ENCODE measurements at regions not wholly inside any gene's neighbourhood (a gene's known extent, or its start where the extent isn't known, plus 50 kb on each side); places are given as distances from the start of the nearest gene placed in this dataset.

- Mint-ChIP-seq H3K4me1 (peaks cover 36 to 39% of the 10 kb centered on the region in 2 experiments), H3K27ac (no peak overlapping the region), H3K9me3 (no peaks in the 10 kb centered on the region; a peak in 2 of 5 replicates), H3K27me3 (ENCODE audit: low read depth) (no peaks in the 10 kb centered on the region), H3K4me3 (no peak overlapping the region), H3K36me3 (ENCODE audit: insufficient read depth in 1 of 3, low read depth in 3 of 3) (no peaks in the 10 kb centered on the region; a peak in 1 of 7 replicates)
- no peak for TF ChIP-seq CTCF (conservative IDR thresholded peaks at IDR 0.05)
- Histone ChIP-seq H3K23ac (ENCODE audit: insufficient read length, low read depth, low read length) (no peak overlapping the region), H3K14ac (ENCODE audit: insufficient read depth, low read length) (no peak overlapping the region), H3K18ac (ENCODE audit: insufficient read length, low read depth, low read length) (no peak overlapping the region), H2BK120ac (ENCODE audit: low read depth, low read length, poor library complexity, severe bottlenecking) (no peak overlapping the region), H3K27me3 (ENCODE audit: insufficient read depth, low read length) (no peaks in the 10 kb centered on the region), H3K4me1 (ENCODE audit: insufficient read depth, low read length) (peaks cover 4% of the 10 kb centered on the region; the same call in 1 of the 2 replicates), H4K8ac (replicated peaks; ENCODE audit: insufficient read length, low read depth, low read length) (no peak overlapping the region), H3K56ac (ENCODE audit: insufficient read length, low read depth, low read length) (no peak overlapping the region), H2BK20ac (ENCODE audit: low read depth, low read length, poor library complexity, severe bottlenecking) (no peak overlapping the region), H2AK5ac (ENCODE audit: insufficient read length, low read length) (no peak overlapping the region), H3K23me2 (ENCODE audit: insufficient read length, low read depth, low read length, poor library complexity, severe bottlenecking) (no peaks in the 10 kb centered on the region), H3K4ac (ENCODE audit: low read depth, low read length) (no peak overlapping the region), H2BK15ac (ENCODE audit: low read depth, low read length) (no peak overlapping the region), H3K27ac (ENCODE audit: insufficient read length, low read depth, low read length) (no peak overlapping the region), H2BK12ac (ENCODE audit: insufficient read length, low read depth, low read length) (no peak overlapping the region), H3K9me3 (ENCODE audit: control insufficient read depth, low read depth, low read length) (no peaks in the 10 kb centered on the region), H3K79me1 (ENCODE audit: insufficient read depth, low read depth, low read length, poor library complexity, severe bottlenecking) (no peaks in the 10 kb centered on the region), H3K4me2 (ENCODE audit: insufficient read depth, insufficient read length, low read length) (no peak overlapping the region), H4K20me1 (ENCODE audit: control insufficient read depth, insufficient read depth, insufficient read length) (no peaks in the 10 kb centered on the region), H2BK5ac (ENCODE audit: insufficient read length, low read length) (no peak overlapping the region), H4K91ac (ENCODE audit: insufficient read length, low read depth, low read length) (no peak overlapping the region), H4K5ac (ENCODE audit: insufficient read length, low read depth, low read length) (no peak overlapping the region), H2AFZ (ENCODE audit: low read length) (no peak overlapping the region), H3K79me2 (ENCODE audit: insufficient read depth, low read length) (no peaks in the 10 kb centered on the region), H3K9ac (ENCODE audit: extremely low read depth, insufficient read length, low read length) (no peak overlapping the region), H3T11ph (ENCODE audit: low read length) (no peak overlapping the region)
- WGBS (ENCODE audit: extremely low coverage, insufficient read length, low lambda C conversion rate): no CpG with 5 or more reads among the region's 25 CpGs
- DNase-seq: no peak
These were observed 313.1 kb upstream of the ERCC4 start for GRCh38 chr16:13606804-13607203.
